HG03175 (cell line): ENCODE measurements at regions not wholly inside any gene's neighbourhood (a gene's known extent, or its start where the extent isn't known, plus 50 kb on each side); places are given as distances from the start of the nearest gene placed in this dataset.

Experiments
- ATAC-seq: cut with Tn5 transposase; IDR thresholded peaks from one replicate; pipeline ENCODE4 v1.9.1; 2021; ENCODE audit warnings: mild to moderate bottlenecking, moderate library complexity; ENCODE audit not compliant: unreplicated experiment

DNA sequence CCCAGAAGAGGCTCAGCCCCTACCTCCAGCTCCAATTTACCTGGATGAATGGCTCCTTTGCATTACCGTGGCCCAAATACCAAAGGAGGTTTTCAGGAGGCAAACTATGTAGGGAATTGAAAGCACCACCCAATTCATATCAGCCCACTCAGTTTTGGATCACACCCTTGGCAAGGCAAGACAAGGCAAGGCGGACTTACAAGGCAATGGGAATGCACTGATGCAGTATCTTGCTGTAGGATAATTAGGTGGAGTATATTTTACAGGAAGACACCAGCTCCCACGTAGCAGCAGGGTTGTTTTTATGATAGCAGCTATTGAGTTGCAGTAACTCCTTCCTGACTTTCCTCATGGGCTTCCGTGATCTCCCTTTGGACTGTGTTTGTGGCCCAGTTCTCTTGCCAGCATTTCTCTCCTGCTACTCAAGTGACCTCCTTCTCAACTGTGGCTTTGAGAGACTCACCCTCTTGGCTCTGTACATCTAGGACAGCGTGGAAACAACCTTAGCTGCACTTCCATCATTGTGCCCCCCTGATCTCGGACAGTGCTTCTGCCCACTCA lies 935.9 kb downstream of the EFNB2 start:
- ATAC-seq: no peak

DNA sequence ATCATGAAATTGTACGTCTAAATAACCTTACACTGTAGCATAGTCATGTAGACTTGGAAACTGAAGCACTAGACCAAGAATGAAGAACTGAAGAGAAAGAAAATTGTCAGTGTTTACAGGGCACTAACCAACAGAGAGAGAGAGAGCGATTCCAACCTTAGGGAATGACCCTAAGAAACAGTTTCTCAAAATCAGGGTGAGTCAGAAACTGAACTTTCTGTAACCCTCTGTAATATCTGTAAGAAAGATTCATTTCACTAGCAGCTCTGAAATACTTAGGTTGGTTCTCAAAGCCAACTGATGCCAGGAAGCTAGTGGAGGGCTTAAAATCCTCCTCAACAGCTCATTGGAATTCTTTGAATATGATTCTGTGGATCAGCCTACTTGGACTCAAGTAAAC lies 936.9 kb downstream of the EFNB2 start:
- ATAC-seq: no peak

DNA sequence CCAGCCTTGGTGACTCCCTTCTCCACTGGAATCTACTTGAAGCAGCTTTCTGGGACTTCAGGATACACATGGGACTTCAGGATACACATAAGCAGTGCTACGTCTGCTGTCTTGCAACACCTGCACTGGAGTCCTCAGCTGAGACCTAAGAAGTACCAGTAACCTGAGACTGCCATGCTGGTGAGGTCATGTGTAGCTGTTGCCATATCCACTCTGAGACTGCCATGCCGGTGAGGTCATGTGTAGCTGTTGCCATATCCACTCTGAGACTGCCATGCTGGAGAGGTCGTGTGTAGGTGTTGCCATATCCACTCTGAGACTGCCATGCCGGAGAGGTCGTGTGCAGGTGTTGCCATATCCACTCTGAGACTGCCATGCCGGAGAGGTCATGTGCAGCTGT lies 937.9 kb downstream of the EFNB2 start:
- no peak for ATAC-seq

- ATAC-seq: no peak
Observed at GRCh38 chr13:105595471-105595870, 940.0 kb downstream of the EFNB2 start.

DNA sequence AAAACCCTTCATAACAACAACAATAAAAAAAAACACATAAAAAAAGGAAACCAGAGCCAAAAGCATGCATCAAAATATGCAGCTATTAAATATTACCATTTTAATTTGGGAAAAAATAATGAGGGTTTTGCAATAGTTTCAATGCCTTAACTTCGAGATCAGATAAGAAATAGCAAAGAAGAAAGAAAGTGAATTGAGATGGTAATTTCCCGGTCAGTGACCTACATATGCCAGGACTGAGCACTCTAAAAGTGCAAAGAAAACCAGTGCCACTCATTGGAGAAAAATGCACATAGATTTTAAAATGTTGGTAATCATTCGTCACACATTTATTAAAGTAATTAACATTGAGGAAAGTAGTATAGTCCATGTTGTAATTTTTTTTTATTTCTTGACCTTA lies 944.2 kb downstream of the EFNB2 start:
- ATAC-seq: no peak

DNA sequence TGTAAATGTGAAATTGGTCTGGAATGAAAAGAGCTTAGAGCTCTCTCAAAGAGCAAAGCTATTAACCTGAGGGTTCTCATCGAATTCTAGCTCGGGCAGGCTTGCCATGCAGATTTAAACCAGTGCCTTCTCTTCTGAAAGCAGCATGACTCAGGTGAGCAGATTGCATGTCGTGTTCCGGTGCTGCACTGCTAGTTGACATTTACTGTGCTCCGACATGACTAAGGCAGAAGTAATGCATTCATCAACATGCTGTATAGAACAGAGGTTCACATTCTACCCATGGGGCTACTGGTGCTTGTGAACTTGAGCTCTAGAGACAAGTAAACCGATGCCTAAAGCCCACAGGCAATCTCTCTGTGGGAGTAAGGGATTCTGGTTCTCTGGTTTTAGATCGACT lies 947.7 kb downstream of the EFNB2 start:
- no peak for ATAC-seq

DNA sequence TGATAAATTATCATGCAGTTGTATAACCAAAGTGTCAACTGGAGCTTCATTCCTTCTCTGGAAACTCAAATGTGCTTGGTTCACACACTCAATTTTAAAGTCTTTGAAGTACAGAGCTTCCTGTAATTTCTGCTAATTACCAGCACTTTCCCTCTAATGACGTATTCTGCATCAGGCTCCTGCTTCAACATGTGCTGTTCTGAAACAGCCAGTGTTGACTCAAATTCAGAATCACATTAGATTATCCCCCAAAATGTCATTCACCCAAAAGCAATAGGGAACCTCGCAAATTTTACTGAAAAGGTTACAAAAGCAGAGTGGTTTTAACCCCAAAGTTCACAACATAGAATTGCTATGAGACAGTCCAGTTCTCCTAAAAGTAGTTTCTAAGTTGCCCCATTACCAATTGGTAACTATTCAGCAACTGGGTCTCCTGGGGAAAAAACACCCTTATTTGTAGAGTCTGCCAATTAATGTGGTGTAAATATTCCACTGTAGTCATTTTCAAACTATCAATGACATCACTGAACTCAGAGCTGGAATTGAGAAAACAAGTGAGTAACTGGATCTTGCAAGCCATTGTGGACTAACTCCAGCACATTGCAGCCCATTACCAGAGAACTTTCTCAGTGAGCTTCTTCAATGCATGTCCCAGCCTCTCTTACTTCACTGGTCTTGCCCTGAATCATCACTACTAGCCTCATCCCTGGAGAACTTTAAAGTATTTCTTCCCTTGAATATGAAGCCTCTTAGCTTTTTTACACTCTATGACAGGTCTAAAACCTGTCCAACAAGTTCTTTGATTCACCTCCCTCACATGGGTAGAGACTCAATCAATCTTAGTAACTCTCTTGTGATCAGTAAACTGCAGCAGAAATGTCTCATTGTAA lies 955.4 kb downstream of the EFNB2 start:
- no peak for ATAC-seq

DNA sequence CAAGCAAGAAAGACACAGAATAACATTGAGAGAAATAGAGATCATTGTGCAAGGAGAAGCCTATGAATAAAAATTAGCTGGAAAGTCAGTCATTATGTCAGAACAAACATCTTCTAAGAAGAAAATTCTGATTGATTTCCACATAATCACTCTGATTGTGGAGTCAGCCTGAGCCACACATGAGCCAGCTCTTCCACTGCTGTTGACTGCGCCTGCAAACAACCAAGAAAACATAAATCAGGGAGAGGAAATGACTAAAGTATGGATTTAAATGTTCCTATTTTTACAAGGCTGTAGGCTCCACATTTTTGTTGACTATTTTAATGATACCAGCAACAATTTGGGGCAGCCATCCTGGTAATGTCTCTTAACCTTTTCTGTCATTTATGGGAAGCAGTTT lies 962.3 kb downstream of the EFNB2 start:
- ATAC-seq: no peak

GRCh38 chr13:105572401-105572800 lies 963.1 kb downstream of the EFNB2 start:
- ATAC-seq: no peak

GRCh38 chr13:105569816-105570215 lies 965.6 kb downstream of the EFNB2 start:
- no peak for ATAC-seq

- no peak for ATAC-seq
Observed at GRCh38 chr13:105567951-105568525, 967.4 kb downstream of the EFNB2 start.

DNA sequence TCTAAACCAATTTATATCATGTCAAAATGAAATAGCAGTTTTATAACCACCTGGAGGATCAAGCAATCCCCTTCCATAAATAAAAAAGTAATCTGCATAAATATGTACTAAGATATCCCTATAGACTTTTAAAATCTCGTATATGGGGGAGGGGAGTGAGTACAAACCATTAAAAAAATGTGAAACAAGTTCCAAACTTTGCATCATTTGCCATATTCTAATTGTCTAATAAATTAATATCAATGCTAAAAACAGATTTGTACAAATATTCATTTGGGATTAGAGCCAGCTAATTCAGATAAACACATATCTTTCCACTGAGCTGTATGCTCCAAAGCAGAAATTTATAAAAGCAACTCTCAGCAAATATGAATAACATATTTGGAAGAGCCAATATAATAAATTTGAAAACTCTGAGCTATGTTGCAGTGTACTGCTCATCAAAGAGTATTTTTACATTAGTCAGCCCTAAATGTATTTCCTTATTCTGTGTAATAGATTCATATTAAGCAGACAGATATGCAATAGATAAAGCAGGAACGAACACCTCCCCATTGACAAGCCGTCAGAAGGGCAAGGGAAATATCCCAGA lies 970.2 kb downstream of the EFNB2 start:
- no peak for ATAC-seq

GRCh38 chr13:105552078-105552477 lies 983.4 kb downstream of the EFNB2 start:
- no peak for ATAC-seq

DNA sequence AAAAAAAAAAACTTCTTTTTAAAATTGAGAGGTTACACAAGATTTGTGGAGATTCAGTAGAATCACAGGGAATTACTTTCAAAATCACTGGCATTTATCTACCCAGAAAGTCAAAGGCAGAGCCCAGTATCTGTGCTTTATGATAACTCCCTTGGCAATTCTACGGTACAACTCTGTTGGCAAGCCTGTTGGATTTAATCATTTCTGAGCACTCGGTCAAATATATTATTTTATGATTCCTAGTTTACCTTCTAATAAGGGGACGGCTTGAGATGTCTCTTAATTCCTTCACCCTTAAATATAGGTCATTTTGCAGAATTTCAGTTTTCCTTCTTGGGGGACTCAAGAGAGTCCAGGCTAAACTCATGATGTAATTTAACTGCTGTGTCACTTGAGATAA lies 987.6 kb downstream of the EFNB2 start:
- no peak for ATAC-seq

DNA sequence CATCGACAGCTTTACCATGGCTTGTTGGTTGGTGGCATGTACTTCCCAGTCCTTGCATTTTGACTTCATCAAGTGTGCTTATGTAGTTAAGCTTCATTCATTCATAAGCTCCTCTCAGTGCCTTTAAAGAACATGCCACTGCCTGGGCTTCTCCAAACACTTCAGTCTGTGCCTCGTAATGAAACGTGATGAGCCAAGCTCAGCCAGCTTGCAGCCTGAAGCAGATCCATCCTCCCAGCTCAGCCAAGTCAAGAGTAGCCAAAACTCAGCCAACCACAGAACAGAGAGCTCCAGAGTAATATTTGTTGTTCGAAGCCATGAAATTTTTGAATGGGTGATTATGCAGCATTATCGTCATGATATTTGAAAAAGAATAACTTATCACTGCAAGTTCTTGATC lies 989.7 kb downstream of the EFNB2 start:
- no peak for ATAC-seq

GRCh38 chr13:105543742-105544141 lies 991.7 kb downstream of the EFNB2 start:
- no peak for ATAC-seq

GRCh38 chr13:105541565-105541964 lies 993.9 kb downstream of the EFNB2 start:
- ATAC-seq: no peak

- no peak for ATAC-seq
Observed at GRCh38 chr13:105538346-105538745, 997.1 kb downstream of the EFNB2 start.

DNA sequence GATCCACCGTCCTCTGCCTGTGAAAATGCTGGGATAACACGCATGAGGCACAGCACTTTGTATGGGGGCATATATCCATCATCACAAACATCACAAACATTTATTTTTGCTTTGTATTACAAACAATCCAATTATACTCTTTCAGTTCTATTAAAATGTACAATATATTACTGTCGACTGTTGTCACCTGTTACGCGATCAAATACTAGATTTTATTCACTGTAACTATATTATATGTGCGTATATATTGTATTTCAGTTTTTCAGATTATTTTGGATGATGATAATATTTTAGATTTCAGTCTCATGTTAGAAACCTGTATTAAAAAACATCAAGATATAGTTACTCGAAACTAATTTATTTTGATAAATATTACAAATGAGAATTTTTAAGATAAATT lies 998.3 kb downstream of the EFNB2 start:
- ATAC-seq: no peak

- no peak for ATAC-seq
Observed at GRCh38 chr13:105530468-105530867, 1005.0 kb downstream of the EFNB2 start.

GRCh38 chr13:105527127-105527526 lies 1008.3 kb downstream of the EFNB2 start:
- ATAC-seq: no peak

DNA sequence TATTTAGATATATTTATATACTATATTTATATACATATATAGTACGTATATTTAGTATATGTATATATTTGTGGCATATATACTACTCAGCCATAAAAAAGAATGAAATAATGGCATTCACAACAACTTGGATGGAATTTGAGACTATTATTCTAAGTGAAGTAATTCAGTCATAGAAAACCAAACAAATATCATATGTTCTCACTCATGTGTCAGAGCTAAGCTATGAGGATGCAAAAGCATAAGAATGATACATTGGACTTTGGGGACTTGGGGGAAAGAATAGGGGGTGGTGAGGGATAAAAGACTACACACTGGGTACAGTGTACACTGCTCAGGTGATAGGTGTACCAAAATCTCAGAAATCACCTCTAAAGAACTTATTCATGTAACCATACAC lies 1015.7 kb downstream of the EFNB2 start:
- ATAC-seq: no peak
